GM19351 (cell line): ENCODE measurements at regions not wholly inside any gene's neighbourhood (a gene's known extent, or its start where the extent isn't known, plus 50 kb on each side); places are given as distances from the start of the nearest gene placed in this dataset.

ENCODE experiments used
- ATAC-seq: cut with Tn5 transposase; IDR thresholded peaks from one replicate; pipeline ENCODE4 v1.9.1; 2021; ENCODE audit warnings: mild to moderate bottlenecking, moderate library complexity; ENCODE audit not compliant: unreplicated experiment

DNA sequence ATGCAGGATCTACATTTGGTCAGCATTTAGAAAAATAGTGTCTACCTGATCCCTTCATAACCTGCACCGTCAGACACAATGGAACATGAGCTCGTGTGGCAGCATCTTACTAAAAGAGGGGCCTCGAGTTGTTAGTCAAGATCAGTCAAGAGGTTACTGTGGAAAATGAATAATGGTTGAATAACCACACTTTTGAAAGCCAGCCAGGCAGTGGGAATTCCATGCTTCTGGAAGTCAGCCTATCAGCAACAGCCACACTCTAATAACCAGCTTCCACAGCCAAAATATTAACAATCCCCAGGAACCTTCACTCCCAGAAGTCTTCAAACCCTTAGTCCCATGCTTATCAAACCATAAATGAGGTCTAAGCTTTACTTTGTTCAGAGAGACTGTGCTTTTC, 234.3 kb downstream of the HS3ST1 start:
- ATAC-seq: no peak

GRCh38 chr4:11189756-11190155, 238.9 kb downstream of the HS3ST1 start:
- no peak for ATAC-seq

- no peak for ATAC-seq
Measured at GRCh38 chr4:11183356-11183740, 245.3 kb downstream of the HS3ST1 start.

DNA sequence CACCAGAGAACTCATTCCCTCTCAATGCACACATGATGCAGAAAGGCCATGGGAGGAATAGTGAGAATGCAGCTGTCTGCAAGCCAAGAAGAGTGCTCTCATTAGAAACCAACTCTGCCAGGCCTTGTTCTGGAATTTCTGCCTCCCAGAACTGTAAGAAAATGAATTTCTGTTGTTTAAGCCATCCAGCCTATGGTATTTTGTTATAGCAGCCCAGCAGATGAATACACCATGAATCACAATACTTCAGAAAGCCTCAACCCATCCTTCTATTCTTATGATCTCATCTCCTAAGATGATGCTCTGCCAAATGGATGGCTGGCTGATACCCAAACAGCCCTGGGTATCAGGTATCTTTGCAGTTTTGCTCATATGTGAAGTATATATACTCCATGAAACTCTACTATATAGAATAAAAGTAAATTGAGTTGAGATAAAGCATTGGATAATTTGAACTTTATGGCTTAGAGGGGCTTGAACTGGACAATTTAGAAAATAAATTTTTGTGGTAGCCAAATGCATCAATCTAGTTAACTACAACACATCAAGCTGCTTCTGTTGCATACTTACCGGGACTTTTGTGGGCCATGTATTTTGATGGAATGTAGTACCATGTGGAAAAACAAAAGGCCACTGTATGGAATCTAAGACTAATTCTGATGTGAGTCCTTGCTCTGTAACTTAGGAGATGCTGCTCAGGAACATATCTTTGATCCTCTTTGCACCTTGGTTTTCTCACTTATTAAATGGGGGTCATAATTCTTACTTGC, 245.9 kb downstream of the HS3ST1 start:
- ATAC-seq: no peak

GRCh38 chr4:11182031-11182430, 246.7 kb downstream of the HS3ST1 start:
- ATAC-seq: no peak

- no peak for ATAC-seq
Measured at GRCh38 chr4:11179796-11180195, 248.9 kb downstream of the HS3ST1 start.

- ATAC-seq: no peak
Measured at GRCh38 chr4:11178433-11178832, 250.3 kb downstream of the HS3ST1 start.

DNA sequence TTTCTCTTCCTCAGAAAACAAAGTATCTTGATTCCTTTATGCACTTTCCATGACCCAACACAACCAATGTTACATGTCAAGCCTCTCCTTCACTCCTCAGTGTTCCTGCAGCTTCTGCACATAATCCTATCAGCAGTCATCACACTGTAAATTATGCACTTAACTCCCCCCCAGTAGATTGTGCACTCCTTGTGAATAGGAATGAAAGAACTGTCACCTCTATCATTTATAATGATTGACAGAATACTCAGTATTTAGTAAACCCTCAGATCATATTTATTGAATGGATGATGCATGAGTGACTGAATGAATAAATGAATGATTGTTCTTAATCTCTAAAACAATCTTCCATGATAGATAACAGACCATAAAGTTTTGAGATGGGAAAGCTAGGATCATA, 253.3 kb downstream of the HS3ST1 start:
- ATAC-seq: no peak

GRCh38 chr4:11166606-11167005, 262.1 kb downstream of the HS3ST1 start:
- no peak for ATAC-seq

GRCh38 chr4:11166034-11166433, 262.7 kb downstream of the HS3ST1 start:
- ATAC-seq: no peak

DNA sequence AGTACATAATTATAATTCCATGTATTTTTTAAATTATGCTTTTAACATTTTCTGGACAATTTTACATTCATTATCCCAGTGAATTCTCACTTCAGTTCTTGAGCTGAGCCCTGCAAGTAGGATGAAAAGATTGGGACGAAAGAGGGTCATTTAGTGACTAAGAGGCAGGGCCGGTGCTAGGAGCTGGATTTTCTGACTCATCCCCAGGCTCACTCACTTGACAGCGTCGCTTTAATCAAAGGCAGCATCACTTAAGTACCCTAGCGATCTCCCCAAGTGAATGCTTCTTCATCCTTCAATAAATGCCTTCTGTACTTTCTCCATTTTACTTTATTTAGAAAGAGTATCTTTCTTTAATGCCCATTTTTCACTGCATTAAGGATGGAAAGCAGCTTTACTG, 263.6 kb downstream of the HS3ST1 start:
- no peak for ATAC-seq

DNA sequence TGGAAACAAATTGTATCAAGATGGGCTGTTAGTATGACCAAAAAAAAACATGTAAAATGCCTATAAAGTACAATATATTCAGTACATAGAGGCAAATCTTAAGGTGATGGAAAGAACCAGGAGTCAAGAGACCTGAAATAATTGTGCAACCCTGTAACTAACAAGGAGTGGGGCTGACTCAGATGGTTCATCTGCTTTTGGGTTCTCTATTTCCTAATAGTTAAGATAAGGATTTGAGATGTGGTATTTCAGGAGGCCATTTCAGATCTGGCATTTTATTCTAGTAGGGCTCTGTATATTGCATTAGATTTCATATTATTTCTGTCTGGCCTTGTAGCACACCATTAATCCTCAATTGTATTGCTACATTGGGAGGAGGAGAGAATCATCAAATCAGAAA, 268.4 kb downstream of the HS3ST1 start:
- ATAC-seq: no peak

- no peak for ATAC-seq
Measured at GRCh38 chr4:11158971-11159370, 269.7 kb downstream of the HS3ST1 start.

DNA sequence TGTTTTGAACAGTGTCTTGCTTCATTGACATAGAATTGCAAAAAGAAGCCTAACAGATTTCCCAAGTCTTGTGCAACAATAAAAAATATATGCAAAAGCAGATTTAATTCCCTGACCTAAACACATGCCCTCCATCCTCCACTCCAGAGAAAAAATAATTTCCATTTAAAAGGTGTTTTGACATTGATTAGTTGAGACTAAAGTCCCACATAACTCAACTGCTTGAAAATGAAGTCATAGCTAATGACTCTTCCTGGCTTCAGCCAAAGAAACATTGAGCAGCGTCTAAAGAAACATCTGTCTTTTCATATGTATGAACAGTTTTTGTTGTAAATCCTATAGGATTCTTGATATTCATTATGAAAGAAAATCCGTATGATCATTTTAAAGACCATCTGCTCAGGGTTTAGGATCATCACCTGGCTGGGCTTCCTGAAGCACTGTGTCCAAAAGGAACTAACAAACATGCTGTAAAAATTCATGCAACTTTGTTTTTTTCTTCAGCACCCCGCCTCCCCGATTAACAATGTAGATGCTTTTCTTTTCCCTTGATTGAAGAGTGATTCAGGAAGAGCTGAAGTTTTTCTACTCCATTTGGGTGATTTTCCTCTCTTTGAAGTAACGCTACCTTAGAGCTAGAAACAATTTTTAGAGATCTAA, 273.4 kb downstream of the HS3ST1 start:
- no peak for ATAC-seq

GRCh38 chr4:11153171-11153750, 275.4 kb downstream of the HS3ST1 start:
- no peak for ATAC-seq

GRCh38 chr4:11152684-11153083, 276.0 kb downstream of the HS3ST1 start:
- no peak for ATAC-seq

DNA sequence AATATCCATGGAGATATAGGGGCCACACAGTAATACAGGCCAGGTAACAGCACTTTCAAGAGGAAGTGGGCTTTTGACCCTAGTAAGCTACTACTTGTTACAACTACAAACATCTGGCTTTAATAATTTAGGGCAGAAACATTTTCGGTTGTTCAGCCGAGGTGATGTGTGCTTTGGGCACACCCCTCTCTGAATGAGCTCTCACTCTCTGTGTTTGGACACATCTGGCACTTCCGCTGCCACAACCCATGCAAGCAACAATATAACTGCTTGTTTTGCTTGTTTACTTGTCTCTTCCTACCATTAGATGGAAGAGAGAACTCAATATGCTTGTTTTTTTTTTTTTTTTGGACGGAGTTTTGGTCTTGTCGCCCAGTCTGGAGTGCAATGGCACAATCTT, 277.2 kb downstream of the HS3ST1 start:
- no peak for ATAC-seq

- no peak for ATAC-seq
Measured at GRCh38 chr4:11149612-11150259, 279.0 kb downstream of the HS3ST1 start.

DNA sequence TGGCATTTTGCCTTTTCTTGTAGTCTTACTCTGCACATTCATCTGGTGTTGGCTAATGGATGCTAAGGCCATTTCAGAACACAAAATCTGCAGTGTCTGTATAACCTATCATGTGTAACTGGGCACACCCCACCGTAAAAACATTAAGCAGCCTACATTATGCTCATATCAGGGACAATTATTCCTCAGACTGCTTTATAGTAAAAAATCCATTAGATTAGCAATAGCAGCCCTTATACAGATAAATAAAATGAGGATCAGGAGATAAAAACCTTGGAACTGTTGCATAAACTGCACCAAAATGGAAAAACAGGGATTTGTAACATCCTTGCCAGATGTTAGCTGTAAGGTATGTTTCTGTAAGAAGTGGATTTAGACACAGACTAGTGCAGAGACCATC, 288.8 kb downstream of the HS3ST1 start:
- ATAC-seq: no peak

DNA sequence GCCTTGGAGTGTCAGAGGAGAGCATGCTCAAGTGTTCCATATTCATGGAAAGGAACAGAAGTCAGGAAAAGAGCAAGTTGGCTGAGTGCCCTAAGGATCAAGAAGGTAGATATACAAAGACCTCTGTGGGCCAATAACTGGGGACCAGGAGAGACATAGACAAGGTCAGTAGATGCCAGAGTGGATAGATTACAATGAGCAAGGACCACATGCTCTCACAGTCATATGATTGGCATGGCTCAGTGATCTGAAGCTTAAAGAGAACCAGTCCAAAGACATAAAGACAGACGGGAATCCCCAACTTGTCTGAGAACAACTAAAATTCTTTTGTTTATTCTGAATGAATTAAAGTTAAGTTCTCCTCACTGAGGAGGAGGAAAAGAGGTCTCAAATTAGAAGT, 289.7 kb downstream of the HS3ST1 start:
- ATAC-seq: no peak

GRCh38 chr4:11134705-11135104, 294.0 kb downstream of the HS3ST1 start:
- no peak for ATAC-seq

- no peak for ATAC-seq
Measured at GRCh38 chr4:11133868-11134267, 294.8 kb downstream of the HS3ST1 start.
